H1 (cell line): ENCODE measurements at regions not wholly inside any gene's neighbourhood (a gene's known extent, or its start where the extent isn't known, plus 50 kb on each side); places are given as distances from the start of the nearest gene placed in this dataset.
A peak's percentile ranks its signal among the peaks of the same experiment; 100 is the strongest.

Experiments
- CTCF ChIA-PET: fragments of 300-600 bp; sonication (Branson Sonifier 250); formaldehyde crosslinking; loops from one replicate; lab custom pipeline; 2021; ENCODE audit not compliant: partially characterized antibody; lab: Charles Lee
- POLR2A ChIA-PET: fragments of 300-600 bp; sonication (Branson Sonifier 250); formaldehyde crosslinking; loops from one replicate; lab custom pipeline; 2021; ENCODE audit warnings: inconsistent platforms; ENCODE audit not compliant: partially characterized antibody; lab: Charles Lee
- DNase-seq, 2 experiments: peaks; one replicate each; pipeline versions ENCODE4 v3.0.0 to v3.0.0-alpha.2; 2010 to 2022; ENCODE audit warnings: low spot score in 2 of 2, low read depth in 1 of 2, mixed read lengths in 1 of 2
- FAIRE-seq: peaks from 2 replicates; lab custom pipeline; 2011; peaks lifted over from hg19 to GRCh38; lab: Jason Lieb, UNC
- H2AFZ ChIP-seq: 2 replicates; pipeline ENCODE4 v1.8.1; 2012; ENCODE audit warnings: low read length, inconsistent platforms
- H2AK5ac ChIP-seq: 2 replicates; pipeline ENCODE4 v1.6.1; 2013; ENCODE audit warnings: low read depth, low read length
- H2BK120ac ChIP-seq: replicated peaks from 2 replicates; pipeline ENCODE3; 2013; ENCODE audit warnings: low read depth, low read length, inconsistent platforms
- H2BK12ac ChIP-seq: 2 replicates; pipeline ENCODE4 v1.6.1; 2013; ENCODE audit warnings: low read depth, low read length
- H2BK15ac ChIP-seq: 2 replicates; pipeline ENCODE4 v1.6.1; 2013; ENCODE audit warnings: low read length
- H2BK20ac ChIP-seq: 2 replicates; pipeline ENCODE4 v1.6.1; 2013; ENCODE audit warnings: low read length
- H2BK5ac ChIP-seq: 2 replicates; pipeline ENCODE4 v1.6.1; 2013; ENCODE audit warnings: low read depth, low read length
- H3K14ac ChIP-seq: 2 replicates; pipeline ENCODE4 v1.6.1; 2013; ENCODE audit warnings: inconsistent platforms; ENCODE audit not compliant: insufficient read length
- H3K18ac ChIP-seq: 2 replicates; pipeline ENCODE4 v1.6.1; 2013; ENCODE audit warnings: low read length; ENCODE audit errors: extremely low read depth
- H3K23ac ChIP-seq: 2 replicates; pipeline ENCODE4 v1.6.1; 2013; ENCODE audit warnings: inconsistent platforms; ENCODE audit not compliant: insufficient read length
- H3K23me2 ChIP-seq: 2 replicates; pipeline ENCODE4 v1.6.1; 2013; ENCODE audit warnings: low read depth, low read length
- H3K27ac ChIP-seq: 2 replicates; pipeline ENCODE4 v1.6.1; 2011; ENCODE audit warnings: low read depth, low read length, inconsistent platforms
- H3K27me3 ChIP-seq, 4 experiments: replicated peaks in 1 of 4; 1 replicate in 1 of 4; 2 replicates in 3 of 4; pipeline versions ENCODE4 v1.6.1 to v1.8.1; 2011 to 2013; ENCODE audit warnings: low read length in 3 of 4, mild to moderate bottlenecking in 3 of 4, inconsistent platforms in 2 of 4, mixed read lengths in 2 of 4, moderate library complexity in 1 of 4; ENCODE audit not compliant: control insufficient read depth in 3 of 4, insufficient read depth in 3 of 4; ENCODE audit errors: extremely low read depth in 1 of 4
- H3K36me3 ChIP-seq, 4 experiments: 2 replicates each; pipeline versions ENCODE4 v1.6.1 to v1.8.1; 2011 to 2013; ENCODE audit warnings: mild to moderate bottlenecking in 4 of 4, low read length in 3 of 4, moderate library complexity in 2 of 4, control low read depth in 1 of 4, inconsistent platforms in 1 of 4; ENCODE audit not compliant: insufficient read depth in 4 of 4, control insufficient read depth in 2 of 4
- H3K4ac ChIP-seq: replicated peaks from 2 replicates; pipeline ENCODE3; 2013; ENCODE audit warnings: low read length, low read depth, mixed read lengths, inconsistent platforms; ENCODE audit not compliant: insufficient read length
- H3K4me1 ChIP-seq, 4 experiments: replicated peaks in 1 of 4; 1 replicate in 1 of 4; 2 replicates in 3 of 4; pipeline versions ENCODE4 v1.6.1 to v1.8.1; 2011 to 2013; ENCODE audit warnings: low read length in 3 of 4, inconsistent platforms in 2 of 4, mixed read lengths in 1 of 4; ENCODE audit not compliant: insufficient read depth in 4 of 4, control insufficient read depth in 3 of 4
- H3K4me2 ChIP-seq, 2 experiments: 2 replicates each; pipeline versions ENCODE4 v1.6.1 to v1.8.1; 2011 to 2013; ENCODE audit warnings: low read depth in 2 of 2, low read length in 2 of 2, control low read depth in 1 of 2, inconsistent platforms in 1 of 2, mild to moderate bottlenecking in 1 of 2; ENCODE audit not compliant: insufficient read depth in 1 of 2
- H3K4me3 ChIP-seq, 4 experiments: fragments of 200-600, 300-600 bp in 1 of 4; sonication (generic), shearing (Covaris generic), sonication (Bioruptor Twin) in 1 of 4; 2 replicates each; pipeline versions ENCODE4 v1.5.1 to v1.8.1; 2011 to 2016; ENCODE audit warnings: low read length in 4 of 4, low read depth in 3 of 4, control low read depth in 2 of 4, inconsistent platforms in 2 of 4, mild to moderate bottlenecking in 2 of 4, mixed read lengths in 1 of 4, moderate library complexity in 1 of 4; ENCODE audit not compliant: insufficient read depth in 2 of 4; ENCODE audit errors: extremely low read depth in 1 of 4
- H3K56ac ChIP-seq: replicated peaks from 2 replicates; pipeline ENCODE3; 2013; ENCODE audit warnings: low read depth, mild to moderate bottlenecking, mixed read lengths, low read length, inconsistent platforms; ENCODE audit not compliant: insufficient read length
- H3K79me1 ChIP-seq: 2 replicates; pipeline ENCODE4 v1.6.1; 2013; ENCODE audit warnings: low read depth, low read length, control low read depth
- H3K79me2 ChIP-seq, 2 experiments: 2 replicates each; pipeline versions ENCODE4 v1.6.1 to v1.8.1; 2012 to 2013; ENCODE audit warnings: low read length in 2 of 2, mild to moderate bottlenecking in 2 of 2, inconsistent platforms in 1 of 2; ENCODE audit not compliant: insufficient read depth in 2 of 2, control insufficient read depth in 1 of 2
- H3K9ac ChIP-seq, 4 experiments: replicated peaks in 1 of 4; 1 replicate in 1 of 4; 2 replicates in 3 of 4; pipeline versions ENCODE4 v1.6.1 to v1.8.1; 2011 to 2013; ENCODE audit warnings: low read depth in 3 of 4, low read length in 3 of 4, control low read depth in 2 of 4, mild to moderate bottlenecking in 2 of 4, moderate library complexity in 2 of 4, inconsistent platforms in 1 of 4; ENCODE audit errors: extremely low read depth in 1 of 4
- H3K9me3 ChIP-seq, 2 experiments: 2 replicates each; pipeline versions ENCODE4 v1.6.1 to v1.8.1; 2012 to 2013; ENCODE audit warnings: mild to moderate bottlenecking in 2 of 2, moderate library complexity in 2 of 2, control low read depth in 1 of 2, inconsistent platforms in 1 of 2, low read depth in 1 of 2, low read length in 1 of 2, mixed read lengths in 1 of 2; ENCODE audit not compliant: insufficient read depth in 2 of 2
- H4K20me1 ChIP-seq, 2 experiments: replicated peaks in 1 of 2; 2 replicates each; pipeline versions ENCODE3 to v1.8.1; 2011 to 2013; ENCODE audit warnings: inconsistent platforms in 2 of 2, low read length in 2 of 2, mild to moderate bottlenecking in 1 of 2; ENCODE audit not compliant: insufficient read depth in 2 of 2, control insufficient read depth in 1 of 2
- H4K5ac ChIP-seq: 2 replicates; pipeline ENCODE4 v1.6.1; 2013; ENCODE audit warnings: low read length, low read depth, mixed read lengths, inconsistent platforms; ENCODE audit not compliant: insufficient read length
- H4K8ac ChIP-seq: 2 replicates; pipeline ENCODE4 v1.8.0; 2013; ENCODE audit warnings: mild to moderate bottlenecking, moderate library complexity, low read length, inconsistent platforms; ENCODE audit not compliant: insufficient read depth; ENCODE audit errors: extremely low read depth
- H4K91ac ChIP-seq: replicated peaks from 2 replicates; pipeline ENCODE3; 2013; ENCODE audit warnings: low read length, mixed read lengths, inconsistent platforms; ENCODE audit not compliant: insufficient read length
- EZH2 ChIP-seq: fragments of 200-600 bp; sonication (generic); IDR thresholded peaks from 2 replicates; pipeline ENCODE4 v1.7.1; 2012; ENCODE audit warnings: low read depth, mild to moderate bottlenecking, moderate library complexity, low read length, inconsistent platforms; ENCODE audit not compliant: severe bottlenecking
- GABPA ChIP-seq: IDR thresholded peaks from 2 replicates; pipeline ENCODE4 v1.6.1; 2011; ENCODE audit warnings: mild to moderate bottlenecking, low read length, moderate library complexity, borderline replicate concordance; ENCODE audit not compliant: insufficient read depth
- HDAC6 ChIP-seq: IDR thresholded peaks from one replicate; pipeline ENCODE4 v1.7.1; 2012; ENCODE audit warnings: low read depth, mild to moderate bottlenecking, inconsistent platforms, low read length, moderate library complexity
- KDM4A ChIP-seq: IDR thresholded peaks from one replicate; pipeline ENCODE4 v1.7.1; 2012; ENCODE audit warnings: low read depth, mild to moderate bottlenecking, moderate library complexity, low read length, inconsistent platforms; ENCODE audit not compliant: severe bottlenecking
- NRF1 ChIP-seq: IDR thresholded peaks from 2 replicates; pipeline ENCODE4 v1.6.1; 2011; ENCODE audit warnings: mild to moderate bottlenecking, low read depth, low read length, improper control_type of control experiment
- PHF8 ChIP-seq: fragments of 200-600 bp; sonication (generic); conservative IDR thresholded peaks from 2 replicates; pipeline ENCODE4 v1.7.1; 2012; ENCODE audit warnings: low read depth, mild to moderate bottlenecking, inconsistent platforms, low read length, moderate library complexity
- POLR2AphosphoS5 ChIP-seq: IDR thresholded peaks from 2 replicates; pipeline ENCODE4 v1.6.1; 2011; ENCODE audit warnings: low read depth, low read length
- RBBP5 ChIP-seq: IDR thresholded peaks from 2 replicates; pipeline ENCODE4 v1.7.1; 2012; ENCODE audit warnings: low read depth, mild to moderate bottlenecking, inconsistent platforms, low read length, moderate library complexity, borderline replicate concordance
- SP4 ChIP-seq: IDR thresholded peaks from 2 replicates; pipeline ENCODE4 v1.6.1; 2012; ENCODE audit warnings: low read length, inconsistent platforms
- SRF ChIP-seq: IDR thresholded peaks from 2 replicates; pipeline ENCODE4 v1.6.1; 2011; ENCODE audit warnings: mild to moderate bottlenecking, low read depth, low read length, moderate library complexity
- TAF7 ChIP-seq: optimal IDR thresholded peaks from 2 replicates; pipeline ENCODE3; 2011; ENCODE audit warnings: low read depth, mild to moderate bottlenecking, inconsistent platforms, low read length, moderate library complexity, borderline replicate concordance
- TCF12 ChIP-seq: IDR thresholded peaks from 2 replicates; pipeline ENCODE4 v1.6.1; 2011; ENCODE audit warnings: low read depth, mild to moderate bottlenecking, low read length
- YY1 ChIP-seq: IDR thresholded peaks from 2 replicates; pipeline ENCODE4 v1.6.1; 2011; ENCODE audit warnings: low read depth, mild to moderate bottlenecking, low read length
- WGBS, 2 experiments: shearing (Covaris generic) in 1 of 2; methylation state at CpG; one replicate each; pipeline versions ENCODE4 v1.1.6 to v1.1.7; 2013 to 2015; ENCODE audit warnings: low lambda C conversion rate in 2 of 2, mixed read lengths in 2 of 2, inconsistent platforms in 1 of 2, low coverage in 1 of 2, missing lambda C conversion rate in 1 of 2; ENCODE audit not compliant: insufficient replicate concordance in 2 of 2, insufficient coverage in 1 of 2, insufficient read length in 1 of 2; ENCODE audit errors: extremely low coverage in 1 of 2, missing lambda C conversion rate in 1 of 2; 5-methylcytosine and 5-hydroxymethylcytosine counted together

- no peak overlapping the region for H3K4me3 ChIP-seq
- no peak overlapping the region for H3K56ac ChIP-seq
- no peak overlapping the region for H2BK20ac ChIP-seq
- H3K4me2 ChIP-seq = no peak overlapping the region
- no peak overlapping the region for H4K91ac ChIP-seq
- no peak overlapping the region for H3K4ac ChIP-seq
- no peak overlapping the region for H2BK12ac ChIP-seq
- ChIA-PET CTCF (interaction anchor here (1.5 kb wide), 1 partner anchor 412 kb away, joined by 3 read pairs; no protein-coding TSS in a partner anchor), POLR2A (interaction anchor here (0.7 kb wide), 1 partner anchor 640 kb away, joined by 3 read pairs; no protein-coding TSS in a partner anchor)
- H3K4me1 ChIP-seq = no peaks in the 10 kb centered on the region
- H2BK120ac ChIP-seq = no peak overlapping the region
- no peaks in the 10 kb centered on the region for H4K20me1 ChIP-seq
- H3K18ac ChIP-seq = no peak overlapping the region
- H2AK5ac ChIP-seq = no peak overlapping the region
- H2BK5ac ChIP-seq = no peak overlapping the region
- H3K79me2 ChIP-seq = no peaks in the 10 kb centered on the region
- no peaks in the 10 kb centered on the region for H3K23me2 ChIP-seq
- DNase-seq (no peak), FAIRE-seq (no peak)
- H2AFZ ChIP-seq = peak overlapping the region; percentile 58; the same call in 1 of the 2 replicates
- H3K14ac ChIP-seq = no peak overlapping the region
- H3K36me3 ChIP-seq = no peaks in the 10 kb centered on the region
- H3K79me1 ChIP-seq = no peaks in the 10 kb centered on the region
- no peaks in the 10 kb centered on the region for H3K9me3 ChIP-seq
- no peak overlapping the region for H3K23ac ChIP-seq
- H4K8ac ChIP-seq = no peak overlapping the region
- H2BK15ac ChIP-seq = no peak overlapping the region
- 84% methylated on average over 18 of the region's 18 CpGs; no CpG with 5 or more reads in 1 of the 2 experiments for WGBS, 2 experiments
- no peak overlapping the region for H4K5ac ChIP-seq
- H3K27ac ChIP-seq = no peak overlapping the region
- H3K9ac ChIP-seq = no peak overlapping the region
- no peaks in the 10 kb centered on the region for H3K27me3 ChIP-seq
- TF ChIP-seq KDM4A (no peak), RBBP5 (no peak), HDAC6 (no peak), GABPA (no peak), PHF8 (no peak), TCF12 (no peak), SRF (no peak), YY1 (no peak), EZH2 (no peak), POLR2AphosphoS5 (no peak), TAF7 (no peak), NRF1 (no peak), SP4 (no peak)
Observed at GRCh38 chr21:35528116-35529042, 479.3 kb upstream of the RUNX1 start.
